HuH-7 (cell line): ENCODE measurements at regions not wholly inside any gene's neighbourhood (a gene's known extent, or its start where the extent isn't known, plus 50 kb on each side); places are given as distances from the start of the nearest gene placed in this dataset.

ENCODE experiments used
- DNase-seq: peaks from one replicate; pipeline ENCODE4 v3.0.0; 2011; ENCODE audit warnings: low spot score

DNA sequence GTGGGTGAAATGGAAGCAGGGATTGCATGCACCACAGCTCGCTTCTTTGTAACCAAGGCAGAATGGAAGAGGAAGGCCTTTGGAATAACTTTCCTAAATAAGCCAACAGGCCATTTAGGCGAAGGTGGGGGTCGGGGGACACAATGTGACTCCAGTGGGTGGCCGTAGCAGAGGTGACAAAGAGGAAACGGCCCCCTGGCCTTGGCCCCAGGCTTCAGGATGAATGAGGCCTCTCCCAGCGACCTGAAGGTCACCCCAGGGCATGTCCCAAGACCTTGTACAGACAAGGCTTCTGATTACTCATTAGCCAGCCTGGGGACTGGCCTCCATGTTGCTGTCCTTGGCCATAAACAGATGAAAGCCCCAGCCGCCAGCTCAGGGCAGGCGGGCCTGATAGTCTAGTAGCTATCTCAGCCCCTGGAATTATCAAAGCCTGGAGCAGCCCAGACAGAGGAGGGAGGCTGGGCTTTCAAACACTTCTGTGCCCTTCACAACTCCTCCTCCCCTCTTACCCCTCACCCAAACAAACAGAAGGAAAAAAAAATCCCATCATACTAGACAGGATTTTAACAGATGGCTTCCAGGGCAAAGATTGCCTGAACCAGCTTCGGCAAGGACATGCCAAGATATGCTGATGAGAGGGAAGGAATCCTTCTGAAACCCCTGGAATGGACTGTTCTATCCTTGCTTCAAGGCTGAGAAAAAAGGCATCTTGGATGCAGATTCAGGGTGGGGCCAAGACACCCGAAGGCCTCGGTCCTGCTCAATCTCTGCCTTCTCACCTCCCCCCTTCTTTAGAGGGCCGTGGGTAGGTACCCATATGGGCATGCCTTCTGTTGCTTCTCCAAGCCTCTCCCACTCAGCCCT is 142.3 kb upstream of the PARP11 start:
- peak; percentile 80 for DNase-seq

DNA sequence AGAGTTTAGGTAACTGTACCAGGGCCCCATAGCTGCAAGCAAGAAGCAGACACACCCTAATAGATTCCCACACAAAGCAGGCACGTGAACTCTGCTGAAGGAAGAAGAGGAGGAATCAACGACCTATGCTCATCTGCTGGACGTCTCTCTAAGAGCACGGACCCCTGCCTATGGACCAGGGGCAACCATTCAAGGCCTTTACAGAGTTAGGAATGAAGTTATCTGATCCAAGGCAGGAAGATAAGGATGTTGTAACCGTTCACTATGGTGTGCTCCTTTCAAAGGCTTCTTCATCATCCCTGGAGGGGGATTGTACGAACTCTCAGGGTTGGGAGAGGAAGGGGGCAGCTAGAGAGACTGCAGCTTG is 141.6 kb upstream of the PARP11 start:
- DNase-seq, result no peak

DNA sequence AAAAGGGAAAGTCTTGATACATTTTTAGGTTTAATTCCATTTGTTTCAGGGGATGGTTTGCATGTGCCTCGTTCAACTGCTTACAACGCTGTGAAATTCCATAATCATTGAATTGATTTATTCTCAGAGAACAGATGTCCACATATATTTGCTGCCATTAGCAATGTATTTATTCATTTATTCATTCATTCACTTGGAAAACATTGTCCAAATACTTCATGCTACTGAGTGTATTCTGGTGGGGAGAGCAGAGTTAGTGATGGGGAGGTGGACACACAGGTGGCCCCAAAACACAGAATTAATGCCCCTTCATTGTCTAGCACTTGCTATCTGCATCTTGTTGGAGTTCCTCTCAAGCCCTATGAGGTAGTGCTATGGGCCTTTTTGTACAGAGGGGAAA is 141.2 kb upstream of the PARP11 start:
- no peak for DNase-seq

DNA sequence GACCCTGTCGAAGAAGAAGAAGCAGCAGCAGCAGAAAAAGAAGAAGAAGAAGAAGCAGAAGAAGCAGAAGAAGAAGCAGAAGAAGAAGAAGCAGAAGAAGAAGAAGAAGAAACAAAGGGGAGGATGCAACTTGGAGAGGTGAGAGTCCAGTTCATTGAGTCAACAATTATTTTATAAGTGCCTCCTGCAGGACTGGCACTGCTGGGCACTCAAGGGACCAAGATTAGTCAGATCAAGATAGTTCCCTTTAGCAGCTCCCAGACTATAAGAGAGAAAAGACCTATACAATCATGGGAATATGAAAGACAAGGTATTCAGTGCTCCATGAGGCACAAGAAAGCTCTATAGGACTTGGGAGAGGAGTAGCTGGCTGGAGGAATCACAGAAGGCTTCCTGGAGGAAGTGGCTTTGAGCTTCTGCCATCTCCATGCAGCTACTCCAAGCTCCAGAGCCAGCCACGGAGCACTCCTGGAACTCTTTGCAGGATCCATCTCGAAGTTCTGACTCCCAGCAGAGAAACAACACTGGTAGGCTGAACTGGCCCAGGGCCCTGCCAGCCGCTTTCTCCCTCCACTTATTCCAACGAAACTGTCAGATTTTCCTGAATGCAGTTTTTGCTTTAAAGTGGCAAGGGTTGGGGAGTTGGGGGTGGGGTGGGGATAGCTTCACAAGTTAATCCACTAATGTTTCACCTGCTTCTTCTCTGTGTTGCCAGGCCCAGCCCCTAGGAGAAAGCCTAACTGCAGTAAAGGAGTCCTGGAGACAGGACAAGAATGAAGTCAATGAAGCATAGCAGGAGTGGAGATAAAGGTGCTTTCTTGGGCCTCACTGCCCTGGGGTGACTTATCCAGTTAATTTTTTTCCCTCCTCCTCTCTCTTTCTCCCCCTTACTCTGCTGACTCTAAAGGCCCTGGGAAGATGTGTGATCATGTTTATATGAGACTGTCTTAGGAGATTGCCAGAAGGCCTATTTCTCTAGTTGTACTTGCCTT is 140.1 kb upstream of the PARP11 start:
- no peak for DNase-seq

DNA sequence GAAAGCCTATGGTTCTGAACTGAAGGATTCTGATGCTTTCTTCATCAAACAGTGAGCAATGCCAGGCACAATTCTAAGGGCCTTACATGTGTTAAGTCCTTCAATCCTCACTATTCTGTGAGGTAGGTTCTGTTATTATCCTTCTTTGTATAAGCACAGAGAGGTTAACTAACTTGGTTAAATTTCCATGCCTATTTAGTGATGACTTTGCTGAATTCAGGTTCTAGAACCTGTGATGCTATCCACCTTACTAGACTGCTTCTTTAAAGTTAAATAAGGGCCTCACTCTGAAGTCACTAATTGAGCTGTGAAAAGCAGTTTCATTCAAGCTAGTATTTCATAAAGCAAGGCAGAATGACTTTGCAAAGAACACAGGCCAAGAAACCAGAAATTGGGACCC is 138.9 kb upstream of the PARP11 start:
- DNase-seq, result no peak

DNA sequence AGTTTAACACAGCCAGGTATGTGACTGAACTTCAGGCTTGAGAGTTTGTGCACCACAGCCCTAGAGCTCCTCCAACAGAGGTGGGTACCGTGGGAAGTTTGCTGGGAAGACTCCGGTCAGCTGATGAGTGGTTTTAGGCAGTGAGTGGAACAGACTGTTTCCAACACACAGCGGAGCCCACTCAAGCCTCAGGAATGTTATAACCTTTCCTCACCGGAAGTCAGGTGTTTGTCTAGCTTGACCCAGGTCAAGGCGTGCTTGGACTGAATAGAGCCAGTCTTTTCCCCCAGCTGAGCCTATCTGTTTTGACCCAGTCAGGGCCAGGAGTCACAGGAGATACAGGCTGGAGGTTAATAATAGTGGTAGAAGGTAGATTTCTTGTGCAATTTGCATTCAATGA is 138.4 kb upstream of the PARP11 start:
- DNase-seq, result no peak

DNA sequence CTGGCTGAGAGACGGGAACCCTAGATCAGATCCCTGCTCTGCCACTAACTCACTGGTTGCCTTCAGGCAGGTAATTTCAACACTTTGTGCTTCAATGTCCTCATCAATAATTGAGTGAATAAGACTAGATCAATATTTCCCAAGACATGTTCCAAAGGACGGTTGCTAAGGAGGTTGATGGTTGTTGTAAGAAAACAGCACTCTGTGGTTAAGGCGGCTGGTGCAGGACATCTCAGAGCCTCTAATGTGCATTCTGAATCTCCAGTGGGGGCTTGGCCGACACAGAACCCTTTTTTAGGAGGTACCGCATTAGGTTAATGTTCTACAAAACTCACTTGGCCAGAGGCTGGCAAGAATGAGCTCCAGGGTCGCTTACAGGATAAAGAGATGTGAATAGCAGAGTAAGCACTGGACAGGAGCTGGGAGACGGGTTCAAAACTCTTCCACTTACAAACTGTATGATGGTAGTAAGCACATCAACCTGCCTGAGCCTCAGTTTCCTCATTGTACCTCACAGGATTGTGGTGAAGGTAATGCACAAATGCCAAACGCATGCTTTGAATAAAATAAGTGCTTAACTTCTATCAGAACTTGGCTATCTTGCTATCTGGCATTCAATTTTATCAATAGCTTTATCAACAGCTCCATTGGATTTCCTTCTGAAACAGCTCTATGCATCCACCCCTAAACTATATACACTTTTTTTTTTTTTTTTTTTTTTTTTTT is 136.9 kb upstream of the PARP11 start:
- DNase-seq, result no peak

DNA sequence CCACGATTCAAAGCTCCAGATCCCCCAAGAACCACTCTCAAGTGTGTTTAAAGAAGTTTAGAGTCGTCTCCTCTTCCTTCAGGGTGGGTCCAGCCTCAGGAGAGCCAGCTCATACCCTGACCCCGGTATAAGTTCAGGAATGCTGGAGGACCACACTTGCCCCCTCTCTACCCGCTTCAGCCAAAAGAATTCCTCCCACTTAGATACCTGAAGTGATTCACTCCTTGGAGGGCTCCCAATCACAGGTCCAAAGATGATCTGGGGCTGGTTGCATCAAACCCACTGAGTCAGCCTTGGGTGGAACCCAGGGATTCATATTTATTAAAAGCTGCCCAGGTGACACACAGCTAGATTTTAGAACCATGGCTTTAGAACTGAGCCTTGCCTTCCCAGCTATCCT is 133.5 kb upstream of the PARP11 start:
- no peak for DNase-seq

DNA sequence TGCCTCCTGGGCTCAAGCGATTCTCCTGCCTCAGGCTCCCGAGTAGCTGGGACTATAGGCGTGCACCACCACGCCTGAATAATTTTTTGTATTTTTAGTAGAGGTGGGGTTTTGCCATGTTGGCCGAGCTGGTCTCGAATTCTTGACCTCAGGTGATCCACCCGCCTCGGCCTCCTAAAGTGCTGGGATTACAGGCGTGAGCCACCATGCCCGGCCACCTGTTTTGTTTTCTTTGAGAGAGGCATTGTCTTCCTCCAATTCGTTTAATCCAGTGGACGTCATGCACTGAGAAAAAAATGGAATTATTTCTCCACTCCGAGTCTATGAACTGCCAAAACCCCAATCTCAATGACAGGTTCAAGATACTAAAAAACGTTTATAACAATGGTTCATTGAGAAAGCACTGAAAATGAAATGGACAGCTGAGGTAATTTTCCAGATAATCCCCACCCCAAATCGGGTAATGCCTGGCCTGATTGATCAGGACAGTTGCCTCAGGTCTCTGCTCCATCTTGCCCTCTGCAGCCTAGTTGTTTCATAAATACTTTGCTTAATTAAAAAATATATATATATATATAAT is 132.7 kb upstream of the PARP11 start:
- no peak for DNase-seq

DNA sequence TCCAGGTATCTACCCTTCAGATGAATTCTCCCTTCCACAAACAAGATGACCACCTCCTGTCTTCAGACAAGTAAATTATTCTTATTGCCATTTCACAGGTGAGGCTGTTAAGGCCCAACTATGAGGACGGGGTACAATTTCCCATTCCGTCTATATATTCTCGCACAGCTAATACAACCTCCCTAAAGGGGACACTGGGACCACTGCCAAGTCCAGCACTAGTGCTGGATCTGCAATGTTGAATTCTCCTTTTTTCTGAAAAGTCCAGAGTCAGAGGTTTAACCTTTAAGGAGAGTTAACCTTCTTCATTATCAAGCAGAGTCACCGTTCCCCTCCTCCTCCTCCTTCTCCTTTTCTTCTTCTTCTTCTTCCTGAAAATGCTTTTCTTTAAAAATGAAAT is 130.4 kb upstream of the PARP11 start:
- no peak for DNase-seq

DNA sequence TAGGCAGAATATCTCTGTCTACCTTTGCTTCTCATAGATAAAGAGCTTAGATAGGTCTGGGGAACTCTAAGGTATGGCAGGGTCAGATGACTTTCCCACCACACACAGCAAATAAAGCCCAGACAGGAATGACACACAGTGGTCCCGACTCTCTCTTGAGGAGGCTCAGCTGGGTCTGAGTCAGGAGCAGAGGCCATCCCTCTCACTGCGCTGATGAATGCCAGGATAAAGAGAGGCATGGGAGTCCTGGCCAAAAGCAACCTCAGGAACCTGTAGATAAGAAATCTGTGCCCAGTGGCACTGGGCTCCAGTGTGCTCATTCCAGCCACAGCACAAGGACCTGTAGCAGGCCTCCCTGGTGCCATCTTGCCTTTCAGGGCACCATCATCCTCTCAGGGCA is 129.4 kb upstream of the PARP11 start:
- no peak for DNase-seq

DNA sequence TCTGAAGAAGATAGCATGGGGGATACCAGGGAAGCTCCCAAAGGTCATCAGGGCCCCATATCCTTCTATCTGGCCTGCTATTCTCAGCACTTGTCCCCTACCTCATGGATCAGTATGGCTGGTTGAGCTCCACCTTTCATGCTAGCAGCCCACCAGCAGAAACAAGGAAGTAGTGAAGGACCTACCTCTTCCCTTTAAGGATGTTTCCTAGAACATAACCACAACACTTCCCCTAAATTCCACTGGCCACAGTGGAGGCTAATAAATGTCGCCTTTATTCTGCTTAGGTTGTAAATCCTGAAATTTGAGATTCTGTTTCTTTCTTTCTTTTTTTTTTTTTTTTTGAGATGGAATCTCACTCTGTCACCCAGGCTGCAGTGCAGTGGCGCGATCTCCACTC is 128.6 kb upstream of the PARP11 start:
- no peak for DNase-seq

DNA sequence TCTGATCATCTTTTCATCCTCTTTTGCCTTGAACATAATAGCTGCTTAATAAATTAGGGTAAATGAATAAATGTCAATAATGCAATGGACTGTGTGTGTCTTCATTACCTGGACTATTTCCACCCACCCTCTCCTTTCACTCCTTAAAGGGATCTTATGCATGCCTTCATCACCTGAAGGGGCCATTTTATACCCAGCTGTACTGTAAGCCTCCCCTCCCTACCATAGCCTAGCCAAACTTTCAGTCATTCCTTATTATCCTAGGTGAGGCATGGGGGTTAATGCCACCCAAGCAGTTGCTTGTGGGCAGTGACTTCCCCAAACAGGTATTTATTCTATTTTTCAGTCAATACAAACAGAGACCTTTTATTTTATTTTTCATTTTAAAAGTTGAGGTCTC is 127.8 kb upstream of the PARP11 start:
- no peak for DNase-seq

DNA sequence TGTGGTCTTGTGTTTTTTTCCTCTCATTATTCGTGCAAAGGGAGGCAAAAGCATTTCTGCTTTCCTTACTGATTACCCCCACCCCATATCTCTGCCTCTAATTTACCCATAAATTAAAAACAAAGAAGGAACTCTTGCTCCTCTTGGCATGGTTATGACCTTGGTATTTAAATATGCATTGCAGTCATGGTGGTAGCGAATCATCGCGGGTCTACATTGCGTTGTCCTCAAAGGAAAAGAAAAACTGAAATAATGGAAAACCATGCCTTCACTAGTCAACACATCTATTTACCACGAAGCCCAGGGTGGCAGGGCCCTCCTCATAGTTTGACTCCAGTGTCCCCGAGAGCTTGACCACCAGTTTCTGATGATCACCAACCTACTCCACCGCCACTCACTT is 126.7 kb upstream of the PARP11 start:
- no peak for DNase-seq

DNA sequence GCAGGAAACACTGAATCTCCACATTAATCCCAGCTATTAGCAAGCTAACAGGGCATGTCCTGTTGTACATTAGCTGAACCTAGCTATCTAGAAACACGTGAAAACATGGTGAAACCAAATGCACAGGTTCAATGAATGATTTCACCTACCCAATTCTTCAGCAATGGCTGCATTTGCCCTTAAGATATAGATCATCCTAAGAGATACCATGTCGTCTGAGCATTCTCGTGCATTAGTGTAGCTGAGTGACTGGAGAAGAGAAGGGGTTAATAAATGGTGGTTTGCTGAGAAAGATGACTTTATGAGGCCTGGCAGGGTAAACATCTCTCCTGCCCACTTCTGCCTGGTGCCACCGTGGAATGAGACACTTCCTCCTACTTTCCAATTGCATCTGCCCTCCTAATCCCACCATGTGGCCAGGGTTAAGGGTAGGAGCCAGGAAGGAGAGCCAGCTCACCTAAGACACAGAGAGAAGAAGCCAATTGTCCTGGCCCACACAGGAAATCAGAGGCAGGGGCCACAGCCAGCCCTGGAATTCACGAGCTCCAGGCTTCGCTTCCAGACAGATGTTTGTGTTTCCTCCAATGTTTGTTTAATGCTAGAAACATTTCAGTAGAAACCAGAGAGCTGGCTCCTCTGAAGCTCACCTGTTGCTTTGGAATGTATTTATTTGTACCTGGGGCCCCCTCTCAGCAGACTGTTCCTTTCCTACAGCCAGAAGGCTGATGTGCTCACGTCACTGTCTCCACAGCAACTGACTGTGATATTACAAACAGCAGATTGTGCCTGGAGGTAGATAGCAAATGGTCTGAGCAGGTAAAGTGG is 126.0 kb upstream of the PARP11 start:
- no peak for DNase-seq

DNA sequence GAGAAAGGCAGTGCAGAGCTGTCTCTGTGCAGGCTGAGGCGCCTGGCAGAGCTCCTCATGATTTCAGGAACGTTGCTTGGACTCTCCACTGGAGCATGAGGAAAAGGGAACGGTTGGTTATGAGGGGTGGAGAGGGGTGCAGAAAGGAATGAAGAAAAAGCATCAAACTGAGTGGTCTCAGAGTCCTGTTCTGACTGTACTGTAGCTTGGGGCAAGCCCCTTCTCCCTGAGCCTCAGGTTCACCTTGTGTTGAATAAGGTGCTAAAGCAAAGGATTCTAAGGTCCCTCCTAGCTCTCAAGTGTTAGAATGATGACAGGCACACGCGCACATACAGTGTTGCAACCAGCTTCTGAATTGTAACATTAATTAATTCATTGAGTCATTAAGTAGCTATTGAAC is 125.2 kb upstream of the PARP11 start:
- no peak for DNase-seq

DNA sequence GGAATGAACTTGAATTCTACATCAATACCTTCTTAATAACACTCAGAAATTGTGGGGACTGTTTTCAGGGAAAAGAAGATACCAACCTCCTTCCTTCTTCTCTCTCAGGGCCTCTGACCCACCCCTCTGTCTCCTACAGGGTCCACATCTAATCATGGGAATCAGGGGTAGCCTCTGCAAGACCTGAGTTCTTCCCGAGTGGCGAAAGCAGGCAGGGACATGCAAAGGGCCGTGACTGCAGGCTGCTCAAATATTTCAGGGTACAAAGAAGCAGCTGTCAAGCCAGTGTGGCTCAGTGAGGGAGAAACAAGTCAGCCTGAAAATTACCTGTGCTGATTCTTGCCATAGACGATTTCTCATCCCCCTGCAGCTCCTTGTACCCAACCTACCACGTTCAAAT is 123.1 kb upstream of the PARP11 start:
- DNase-seq, result no peak

DNA sequence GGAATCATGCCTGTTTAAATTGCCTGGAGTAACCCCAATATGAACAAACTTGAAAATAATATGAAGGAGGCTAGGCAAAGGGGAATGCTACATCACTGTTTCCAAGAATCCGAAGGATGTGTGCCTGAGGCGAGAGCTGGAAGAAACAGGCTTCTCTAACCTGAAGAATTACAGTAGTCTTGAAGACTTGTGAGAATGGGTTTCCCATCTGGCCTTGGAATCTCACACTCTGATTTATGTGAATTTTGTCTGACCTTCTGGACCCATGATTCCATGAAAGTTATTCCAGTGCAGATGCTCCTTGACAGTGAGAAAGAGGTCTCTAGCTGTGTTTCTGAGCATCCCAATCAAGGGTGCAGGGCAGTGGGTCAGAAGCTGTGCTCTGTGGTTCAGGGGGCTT is 122.1 kb upstream of the PARP11 start:
- no peak for DNase-seq

DNA sequence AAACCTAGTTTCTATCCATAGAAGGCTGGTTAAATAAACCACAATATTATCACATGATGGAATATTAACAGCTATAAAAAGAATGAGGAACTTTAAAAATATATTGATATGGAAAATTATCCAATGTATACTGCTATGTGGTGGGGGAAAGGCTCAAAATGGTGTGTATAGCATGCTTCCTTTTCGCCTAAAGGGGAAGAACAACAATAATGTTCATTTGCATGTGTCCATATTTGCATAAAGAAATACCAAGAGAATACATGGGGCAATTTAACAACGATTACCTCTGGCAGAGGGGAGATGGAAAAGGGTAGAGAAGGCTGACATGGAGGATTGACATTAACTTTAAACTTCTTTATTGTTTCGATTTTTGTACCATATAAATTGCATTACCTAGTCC is 121.3 kb upstream of the PARP11 start:
- DNase-seq, result no peak

DNA sequence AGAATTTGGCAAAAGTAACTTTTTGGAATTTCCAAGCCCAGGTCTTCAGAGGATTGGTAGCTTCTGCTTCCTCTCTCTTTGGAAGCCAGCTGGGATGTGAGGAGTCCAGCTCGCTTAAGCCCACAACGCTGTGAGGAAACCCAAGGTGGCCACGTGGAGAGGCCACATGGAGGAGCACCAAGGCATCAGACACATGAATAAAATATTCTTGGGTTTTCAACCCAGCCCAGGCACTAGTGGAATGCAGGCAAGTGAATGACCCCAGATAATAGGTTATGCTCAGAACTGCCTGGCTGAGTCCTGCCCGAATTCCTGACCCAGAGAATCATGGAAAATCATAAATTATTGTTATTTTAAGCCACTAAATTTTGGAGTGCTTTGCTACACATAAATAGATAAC is 119.7 kb upstream of the PARP11 start:
- no peak for DNase-seq
